Erythroblast (primary cell): ENCODE measurements at regions not wholly inside any gene's neighbourhood (a gene's known extent, or its start where the extent isn't known, plus 50 kb on each side); places are given as distances from the start of the nearest gene placed in this dataset.

ENCODE experiments used
- GATA1 ChIP-seq: IDR thresholded peaks from 2 replicates; pipeline ENCODE4 v1.6.1; 2011; ENCODE audit warnings: low read depth, mild to moderate bottlenecking, control low read depth, low read length, moderate library complexity
- POLR2A ChIP-seq: IDR thresholded peaks from 2 replicates; pipeline ENCODE4 v1.6.1; 2011; ENCODE audit warnings: mild to moderate bottlenecking, low read length

DNA sequence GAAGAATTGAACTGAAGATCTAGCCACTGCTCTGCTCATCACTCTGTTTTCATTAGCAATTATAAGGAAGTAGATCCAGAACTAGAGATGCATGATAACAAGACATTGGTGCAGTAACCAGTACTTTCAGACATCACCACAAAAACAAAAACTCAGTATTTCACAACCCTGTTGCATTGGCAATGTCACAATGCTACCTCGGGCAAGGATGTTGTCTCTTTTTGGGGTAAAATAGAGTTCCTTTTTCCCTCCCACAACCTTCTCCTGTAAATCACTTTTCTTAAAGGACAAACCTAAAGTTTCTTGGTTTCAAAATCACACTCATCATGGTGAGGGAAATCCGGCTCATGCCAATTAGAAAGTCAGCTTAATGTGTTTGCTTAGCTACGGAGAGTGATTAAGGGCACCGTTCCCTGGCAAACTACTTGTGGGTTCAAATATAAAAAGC lies 420.1 kb upstream of the MEF2C start:
- no peak for TF ChIP-seq POLR2A
- no peak for TF ChIP-seq GATA1
